Left forelimb (tissue), 1 donor: ENCODE measurements at regions not wholly inside any gene's neighbourhood (a gene's known extent, or its start where the extent isn't known, plus 50 kb on each side); places are given as distances from the start of the nearest gene placed in this dataset.

Source experiments
- DNase-seq: peaks from one replicate; pipeline ENCODE4 v3.0.0-alpha.2; 2018; ENCODE audit warnings: low spot score

- no peak for DNase-seq
Measured at GRCh38 chr6:33923857-33924514, 120.2 kb upstream of the MLN start.

- no peak for DNase-seq
Measured at GRCh38 chr6:33921745-33922144, 117.9 kb upstream of the MLN start.

GRCh38 chr6:33918175-33918695, 114.4 kb upstream of the MLN start:
- DNase-seq = no peak

GRCh38 chr6:33915134-33915533, 111.3 kb upstream of the MLN start:
- no peak for DNase-seq

GRCh38 chr6:33914645-33915044, 110.8 kb upstream of the MLN start:
- no peak for DNase-seq

- DNase-seq = no peak
Measured at GRCh38 chr6:33912195-33912594, 108.4 kb upstream of the MLN start.

GRCh38 chr6:33911488-33911887, 107.7 kb upstream of the MLN start:
- DNase-seq = no peak

- no peak for DNase-seq
Measured at GRCh38 chr6:33910594-33910993, 106.8 kb upstream of the MLN start.

- no peak for DNase-seq
Measured at GRCh38 chr6:33909737-33910136, 105.9 kb upstream of the MLN start.

- no peak for DNase-seq
Measured at GRCh38 chr6:33908025-33908424, 104.2 kb upstream of the MLN start.

GRCh38 chr6:33907227-33907626, 103.4 kb upstream of the MLN start:
- no peak for DNase-seq

GRCh38 chr6:33906439-33906838, 102.6 kb upstream of the MLN start:
- DNase-seq = no peak

- DNase-seq = no peak
Measured at GRCh38 chr6:33905071-33905609, 101.3 kb upstream of the MLN start.

GRCh38 chr6:33904747-33905065, 100.9 kb upstream of the MLN start:
- no peak for DNase-seq

- no peak for DNase-seq
Measured at GRCh38 chr6:33904050-33904746, 100.4 kb upstream of the MLN start.

- no peak for DNase-seq
Measured at GRCh38 chr6:33903579-33903978, 99.8 kb upstream of the MLN start.

GRCh38 chr6:33902457-33902853, 98.7 kb upstream of the MLN start:
- DNase-seq = no peak

- DNase-seq = no peak
Measured at GRCh38 chr6:33901822-33902456, 98.1 kb upstream of the MLN start.

GRCh38 chr6:33898771-33899170, 95.0 kb upstream of the MLN start:
- DNase-seq = no peak

GRCh38 chr6:33897189-33897780, 93.5 kb upstream of the MLN start:
- DNase-seq = no peak

- DNase-seq = no peak
Measured at GRCh38 chr6:33896391-33897188, 92.8 kb upstream of the MLN start.

GRCh38 chr6:33895988-33896387, 92.2 kb upstream of the MLN start:
- no peak for DNase-seq
